Upper lobe of left lung (tissue), 6 donors: ENCODE measurements at regions not wholly inside any gene's neighbourhood (a gene's known extent, or its start where the extent isn't known, plus 50 kb on each side); places are given as distances from the start of the nearest gene placed in this dataset.

Source experiments
- ATAC-seq, 2 donors: fragments of 200-7000 bp; cut with Tn5 transposase; one replicate each; pipeline ENCODE4 v1.9.1; 2022; ENCODE audit warnings: mild to moderate bottlenecking in 2 of 2, moderate library complexity in 2 of 2; ENCODE audit not compliant: low FRiP score in 2 of 2
- DNase-seq, 2 donors: peaks; one replicate each; pipeline ENCODE4 v3.0.0-alpha.2; 2019 to 2020
- H3K27ac ChIP-seq, 4 donors: fragments of 200-600 bp; sonication (generic); one replicate each; pipeline ENCODE4 v1.5.1; 2016 to 2019
- H3K27me3 ChIP-seq, 4 donors: fragments of 200-600 bp; sonication (generic); one replicate each; pipeline ENCODE4 v1.5.1; 2017 to 2019
- H3K36me3 ChIP-seq, 4 donors: fragments of 200-600 bp; sonication (generic); one replicate each; pipeline ENCODE4 v1.5.1; 2016 to 2019
- H3K4me1 ChIP-seq, 4 donors: fragments of 200-600 bp; sonication (generic); one replicate each; pipeline ENCODE4 v1.5.1; 2018 to 2019
- H3K4me3 ChIP-seq, 4 donors: fragments of 200-600 bp; sonication (generic); one replicate each; pipeline ENCODE4 v1.5.1; 2017 to 2019; ENCODE audit warnings: mild to moderate bottlenecking in 2 of 4, moderate library complexity in 1 of 4
- H3K9me3 ChIP-seq, 4 donors: fragments of 200-600 bp; sonication (generic); one replicate each; pipeline ENCODE4 v1.5.1; 2018 to 2019
- EP300 ChIP-seq, 4 donors: sonication (generic); formaldehyde crosslinking; IDR thresholded peaks; one replicate each; pipeline ENCODE4 v1.5.1; 2017; ENCODE audit warnings: antibody characterized with exemption in 4 of 4, control low read depth in 2 of 4
- POLR2A ChIP-seq, 4 donors: fragments of 450-650 bp; IDR thresholded peaks; one replicate each; pipeline ENCODE4 v1.5.1; 2016 to 2017; ENCODE audit warnings: antibody characterized with exemption in 4 of 4, mild to moderate bottlenecking in 2 of 4
- POLR2AphosphoS5 ChIP-seq, 2 donors: sonication (generic); formaldehyde crosslinking; IDR thresholded peaks; one replicate each; pipeline ENCODE4 v1.5.1; 2017; ENCODE audit warnings: antibody characterized with exemption in 2 of 2
- WGBS, 2 donors: methylation state at CpG; one replicate each; pipeline ENCODE4 v1.1.5; 2017 to 2018; 5-methylcytosine and 5-hydroxymethylcytosine counted together
- TF ChIP-seq, protein P1 (sequence below), 6 experiments: fragments of 450-650 bp in 4 of 6; fragments of 200-600 bp in 2 of 6; sonication (generic) in 2 of 6; IDR thresholded peaks; one replicate each; pipeline ENCODE4 v1.5.1; 2016 to 2019; ENCODE audit warnings: antibody characterized with exemption in 6 of 6
- donor health status: DM: no; HTN: no; CAD: no; lungs with moderate emphysema.
- donor health status: DM: no; HTN: yes; CAD: no; lungs with severe emphysema.

DNA sequence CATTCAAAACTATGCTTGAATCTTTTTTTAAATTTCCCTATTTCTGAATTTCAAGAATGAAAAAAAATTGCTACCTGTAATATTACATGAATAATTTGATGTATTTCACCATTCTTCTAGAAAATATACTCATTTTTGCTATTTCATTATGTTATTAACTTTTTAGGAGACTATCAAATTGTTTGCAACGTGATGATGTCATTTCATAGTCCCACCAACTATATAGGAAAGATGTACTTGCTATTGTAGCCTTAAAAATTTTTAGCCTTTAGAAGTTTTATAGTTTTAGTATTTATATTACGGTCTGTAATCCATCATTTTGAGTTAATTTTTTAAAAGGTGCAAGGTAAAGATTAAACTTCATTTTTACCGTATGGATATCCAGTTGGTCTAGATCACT is 81.4 kb upstream of the AHI1 start:
- no peak for TF ChIP-seq EP300 (IDR thresholded peaks at IDR 0.05)
- no peaks in the 10 kb centered on the region for H3K27me3 ChIP-seq
- no peaks in the 10 kb centered on the region for H3K9me3 ChIP-seq
- 93% methylated on average over 3 of the region's 3 CpGs for WGBS, 2 donors
- H3K36me3 ChIP-seq = no peaks in the 10 kb centered on the region
- no peaks in the 10 kb centered on the region for H3K4me1 ChIP-seq
- no peak overlapping the region for H3K27ac ChIP-seq
- no peak for ATAC-seq
- DNase-seq = no peak
- no peak overlapping the region for H3K4me3 ChIP-seq

DNA sequence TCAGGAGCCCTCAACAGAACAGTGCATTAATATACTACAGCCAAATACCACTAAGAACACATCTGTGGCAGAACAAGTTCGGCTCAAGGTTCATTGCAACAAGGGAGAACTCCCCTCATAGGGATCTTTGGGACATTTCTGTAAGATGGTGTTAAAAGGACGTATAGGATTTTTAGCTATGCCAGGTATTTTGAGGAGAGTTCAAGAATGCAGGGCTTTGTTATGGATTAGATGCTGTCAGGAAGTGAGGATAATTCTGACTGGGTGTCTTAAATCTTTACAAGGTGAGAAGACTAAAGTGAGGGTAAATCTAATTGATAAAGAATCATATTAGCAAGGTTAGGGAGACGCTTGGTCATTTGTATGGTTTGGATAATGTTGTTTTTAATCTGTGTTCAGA is 83.7 kb upstream of the AHI1 start:
- Histone ChIP-seq H3K27ac (no peak overlapping the region), H3K4me3 (no peak overlapping the region), H3K27me3 (no peaks in the 10 kb centered on the region), H3K4me1 (no peaks in the 10 kb centered on the region), H3K9me3 (no peaks in the 10 kb centered on the region), H3K36me3 (no peaks in the 10 kb centered on the region)
- no peak for TF ChIP-seq EP300 (IDR thresholded peaks at IDR 0.05)
- TF ChIP-seq POLR2A (IDR thresholded peaks at IDR 0.05) = no peak
- no peak for TF ChIP-seq POLR2AphosphoS5 (IDR thresholded peaks at IDR 0.05)
- TF ChIP-seq, protein P1, sequence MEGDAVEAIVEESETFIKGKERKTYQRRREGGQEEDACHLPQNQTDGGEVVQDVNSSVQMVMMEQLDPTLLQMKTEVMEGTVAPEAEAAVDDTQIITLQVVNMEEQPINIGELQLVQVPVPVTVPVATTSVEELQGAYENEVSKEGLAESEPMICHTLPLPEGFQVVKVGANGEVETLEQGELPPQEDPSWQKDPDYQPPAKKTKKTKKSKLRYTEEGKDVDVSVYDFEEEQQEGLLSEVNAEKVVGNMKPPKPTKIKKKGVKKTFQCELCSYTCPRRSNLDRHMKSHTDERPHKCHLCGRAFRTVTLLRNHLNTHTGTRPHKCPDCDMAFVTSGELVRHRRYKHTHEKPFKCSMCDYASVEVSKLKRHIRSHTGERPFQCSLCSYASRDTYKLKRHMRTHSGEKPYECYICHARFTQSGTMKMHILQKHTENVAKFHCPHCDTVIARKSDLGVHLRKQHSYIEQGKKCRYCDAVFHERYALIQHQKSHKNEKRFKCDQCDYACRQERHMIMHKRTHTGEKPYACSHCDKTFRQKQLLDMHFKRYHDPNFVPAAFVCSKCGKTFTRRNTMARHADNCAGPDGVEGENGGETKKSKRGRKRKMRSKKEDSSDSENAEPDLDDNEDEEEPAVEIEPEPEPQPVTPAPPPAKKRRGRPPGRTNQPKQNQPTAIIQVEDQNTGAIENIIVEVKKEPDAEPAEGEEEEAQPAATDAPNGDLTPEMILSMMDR (IDR thresholded peaks at IDR 0.05) = no peak
- WGBS, 2 donors = 76 to 87% methylated on average over 3 of the region's 3 CpGs
- ATAC-seq = no peak
- no peak for DNase-seq

DNA sequence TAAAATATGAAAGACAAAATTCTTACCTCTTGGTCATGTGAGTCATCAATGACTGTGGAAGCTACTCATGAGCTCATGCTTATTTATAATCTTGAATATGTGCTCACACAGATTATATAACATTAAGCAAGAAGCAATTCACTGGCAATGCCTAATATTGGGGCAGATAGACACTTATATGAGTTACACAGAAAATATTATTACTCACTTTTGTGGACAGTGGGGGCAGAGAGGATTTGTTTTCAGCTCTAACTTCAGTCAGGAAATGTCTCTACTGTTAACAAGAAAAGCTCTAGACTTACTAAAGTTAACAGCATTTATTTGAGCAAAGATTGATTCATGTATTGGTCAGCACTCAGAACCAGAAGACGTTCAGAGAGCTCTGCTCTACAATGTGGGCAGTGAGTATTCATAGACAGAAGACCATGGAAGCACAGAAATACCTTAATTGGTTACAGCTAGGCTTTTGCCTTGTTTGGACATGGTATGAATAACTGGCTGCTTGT is 85.8 kb upstream of the AHI1 start:
- ATAC-seq (no peak), DNase-seq (no peak)
- H3K4me1 ChIP-seq = no peaks in the 10 kb centered on the region
- H3K9me3 ChIP-seq = no peaks in the 10 kb centered on the region
- no peak overlapping the region for H3K4me3 ChIP-seq
- TF ChIP-seq EP300 (IDR thresholded peaks at IDR 0.05) (no peak), POLR2A (IDR thresholded peaks at IDR 0.05) (no peak)
- no peaks in the 10 kb centered on the region for H3K36me3 ChIP-seq
- no peak overlapping the region for H3K27ac ChIP-seq
- no peaks in the 10 kb centered on the region for H3K27me3 ChIP-seq
- WGBS, 2 donors = 45 to 73% methylated on average over 1 of the region's 1 CpG

DNA sequence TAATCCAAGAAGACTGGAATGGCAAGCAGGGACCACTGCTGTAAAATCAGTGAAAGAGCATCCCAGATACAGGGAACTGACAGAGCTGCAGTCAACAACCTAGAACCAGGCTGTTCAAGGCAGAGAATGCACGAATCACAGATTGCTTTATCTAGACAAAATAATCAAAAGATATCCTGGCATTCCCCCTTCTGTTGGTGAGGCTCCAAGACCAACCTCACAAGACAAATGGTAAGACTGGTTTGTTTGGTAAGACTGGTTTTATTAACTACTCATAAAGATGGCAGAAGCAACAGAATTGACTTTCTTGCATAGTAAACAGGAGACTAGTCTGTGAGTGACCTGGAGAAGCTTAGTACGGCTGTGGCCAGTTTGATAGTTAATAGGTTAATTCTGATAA is 88.8 kb upstream of the AHI1 start:
- Histone ChIP-seq H3K4me3 (no peak overlapping the region), H3K27ac (no peak overlapping the region), H3K27me3 (no peaks in the 10 kb centered on the region), H3K4me1 (no peaks in the 10 kb centered on the region), H3K36me3 (no peaks in the 10 kb centered on the region), H3K9me3 (no peaks in the 10 kb centered on the region)
- TF ChIP-seq EP300 (IDR thresholded peaks at IDR 0.05) (no peak), POLR2AphosphoS5 (IDR thresholded peaks at IDR 0.05) (no peak), POLR2A (IDR thresholded peaks at IDR 0.05) (no peak)
- TF ChIP-seq, protein P1 (IDR thresholded peaks at IDR 0.05) = no peak
- DNase-seq = no peak
- ATAC-seq = no peak
- WGBS, 2 donors = 57 to 67% methylated on average over 2 of the region's 2 CpGs

DNA sequence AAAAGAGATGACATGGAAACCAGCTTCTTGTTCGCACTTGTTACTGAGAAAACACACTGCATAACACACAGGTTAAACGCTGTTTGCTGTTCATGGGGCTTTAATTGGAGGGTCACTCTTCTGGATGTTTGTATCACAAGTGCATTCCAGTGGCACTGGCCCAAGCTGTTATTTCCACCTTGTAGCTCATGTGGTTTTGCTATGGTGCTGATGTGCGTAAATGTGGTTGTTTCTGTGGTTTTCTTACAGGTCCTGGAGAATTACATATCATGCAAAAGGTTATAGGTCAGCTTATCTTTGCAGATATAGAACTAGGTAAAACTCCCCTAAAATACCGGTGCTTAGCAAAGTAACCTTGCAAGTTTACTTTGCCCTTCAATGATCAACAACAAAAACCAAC is 89.3 kb upstream of the AHI1 start:
- peak in 1 of 2 donors; percentile 80 for ATAC-seq
- 54 to 59% methylated on average over 4 of the region's 4 CpGs for WGBS, 2 donors

DNA sequence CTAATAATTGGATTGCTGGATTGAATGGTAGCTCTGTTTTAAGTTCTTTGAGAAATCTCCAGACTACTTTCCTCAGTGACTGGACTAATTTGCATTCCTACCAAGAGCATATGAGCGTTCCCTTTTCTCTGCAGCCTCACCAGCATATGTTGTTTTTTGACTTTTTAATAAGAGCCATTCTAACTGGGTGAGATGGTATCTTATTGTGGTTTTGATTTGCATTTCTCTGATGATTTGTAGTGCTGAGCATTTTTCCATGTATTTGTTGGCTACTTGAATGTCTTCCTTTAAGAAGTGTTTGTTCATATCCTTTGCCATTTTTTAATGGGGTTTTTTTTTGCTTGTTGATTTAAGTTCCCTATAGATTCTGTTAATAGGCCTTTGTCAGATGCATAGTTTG is 94.7 kb upstream of the AHI1 start:
- no peak for ATAC-seq
- no peak for DNase-seq
- Histone ChIP-seq H3K36me3 (no peaks in the 10 kb centered on the region), H3K27ac (no peak overlapping the region), H3K4me3 (no peak overlapping the region), H3K4me1 (no peaks in the 10 kb centered on the region), H3K27me3 (no peaks in the 10 kb centered on the region), H3K9me3 (no peaks in the 10 kb centered on the region)
- TF ChIP-seq, protein P1 (IDR thresholded peaks at IDR 0.05) = no peak
- TF ChIP-seq POLR2AphosphoS5 (IDR thresholded peaks at IDR 0.05) (no peak), POLR2A (IDR thresholded peaks at IDR 0.05) (no peak), EP300 (IDR thresholded peaks at IDR 0.05) (no peak)
- 87 to 90% methylated on average over 1 of the region's 1 CpG for WGBS, 2 donors

More for the DNA sequence above, 89.3 kb upstream of the AHI1 start:
- Histone ChIP-seq H3K27me3 (no peaks in the 10 kb centered on the region), H3K27ac (no peak overlapping the region), H3K36me3 (no peaks in the 10 kb centered on the region), H3K4me1 (no peaks in the 10 kb centered on the region), H3K9me3 (no peaks in the 10 kb centered on the region), H3K4me3 (no peak overlapping the region)
- DNase-seq = peak in 1 of 2 donors; percentile 58
- TF ChIP-seq, protein P1 (IDR thresholded peaks at IDR 0.05) = no peak
- no peak for TF ChIP-seq POLR2AphosphoS5 (IDR thresholded peaks at IDR 0.05)
- no peak for TF ChIP-seq POLR2A (IDR thresholded peaks at IDR 0.05)
- TF ChIP-seq EP300 (IDR thresholded peaks at IDR 0.05) = no peak
